Activated T-cell treated with anti-CD3 and anti-CD28 coated beads, Interleukin-2, amount 50 U/mL, for 4 hours (primary cell): ENCODE measurements at regions not wholly inside any gene's neighbourhood (a gene's known extent, or its start where the extent isn't known, plus 50 kb on each side); places are given as distances from the start of the nearest gene placed in this dataset.

Experiments used
- ATAC-seq, 2 donors: fragments of 200-7000 bp; cut with Tn5 transposase; one replicate each; pipeline ENCODE4 v1.10.0; 2021
- DNase-seq: peaks from one replicate; pipeline ENCODE4 v3.0.0-alpha.2; 2020
- H3K27me3 Mint-ChIP-seq: one replicate; pipeline ENCODE4 v1.8.0; 2021; ENCODE audit warnings: low read depth, mixed read lengths
- H3K36me3 Mint-ChIP-seq: one replicate; pipeline ENCODE4 v1.8.0; 2022; ENCODE audit warnings: mixed read lengths; ENCODE audit not compliant: insufficient read depth
- H3K4me1 Mint-ChIP-seq: one replicate; pipeline ENCODE4 v1.8.0; 2021; ENCODE audit warnings: low read depth, mixed read lengths
- H3K4me3 Mint-ChIP-seq: one replicate; pipeline ENCODE4 v1.8.0; 2021; ENCODE audit warnings: mild to moderate bottlenecking, moderate library complexity, mixed read lengths
- H3K9me3 Mint-ChIP-seq: one replicate; pipeline ENCODE4 v1.8.0; 2021; ENCODE audit warnings: mixed read lengths

- DNase-seq: no peak
- no peak overlapping the region for H3K4me3 Mint-ChIP-seq
Observed at GRCh38 chr2:12795851-12796250, 79.1 kb downstream of the TRIB2 start.

DNA sequence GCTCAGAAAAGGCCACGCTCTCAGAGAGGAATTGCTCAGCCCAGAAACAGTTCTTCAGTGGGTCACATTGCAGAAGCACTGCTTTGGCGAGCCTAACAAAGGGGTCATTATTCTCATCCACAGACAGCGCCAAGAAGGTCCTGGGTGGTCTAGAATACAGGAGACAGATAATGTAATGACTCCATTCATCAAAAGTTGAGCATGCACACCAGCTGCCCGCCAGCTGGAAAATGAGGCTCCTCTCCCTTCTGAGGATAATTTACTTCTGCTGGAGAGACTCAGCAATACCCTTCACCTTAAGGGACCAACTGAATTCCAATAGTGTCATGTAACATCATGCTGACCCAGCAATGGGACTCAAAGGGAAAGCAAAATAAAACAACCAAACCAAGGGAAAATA is 79.9 kb downstream of the TRIB2 start:
- no peaks in the 10 kb centered on the region for H3K27me3 Mint-ChIP-seq
- H3K36me3 Mint-ChIP-seq: peaks cover 3% of the 10 kb centered on the region

More at GRCh38 chr2:12795851-12796250, 79.1 kb downstream of the TRIB2 start:
- Mint-ChIP-seq H3K9me3 (peaks cover 9% of the 10 kb centered on the region), H3K27me3 (no peaks in the 10 kb centered on the region), H3K4me1 (peaks cover 6% of the 10 kb centered on the region), H3K36me3 (no peaks in the 10 kb centered on the region)
- ATAC-seq: no peak

DNA sequence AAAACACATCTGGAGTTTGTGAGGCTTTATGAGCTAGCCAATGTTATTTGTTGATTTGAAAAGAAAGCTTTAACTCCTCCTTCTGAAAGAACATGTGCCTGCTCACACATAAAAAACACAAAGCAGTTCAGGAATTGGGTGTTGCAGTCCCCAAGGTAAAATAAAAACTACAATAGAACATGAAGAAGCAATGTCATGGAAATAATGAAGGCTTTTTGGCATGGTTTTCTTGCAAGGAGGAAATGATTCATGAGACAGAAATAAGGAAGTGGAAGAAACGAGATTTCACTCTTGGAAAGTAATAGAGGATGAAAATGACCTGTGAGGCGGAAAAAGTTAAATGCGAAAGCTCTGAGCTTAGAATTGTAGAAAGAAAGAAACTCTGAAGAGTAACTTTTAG is 81.1 kb downstream of the TRIB2 start:
- peaks cover 6% of the 10 kb centered on the region for H3K4me1 Mint-ChIP-seq
- no peaks in the 10 kb centered on the region for H3K27me3 Mint-ChIP-seq
- no peak for ATAC-seq

More for the DNA sequence above, 79.9 kb downstream of the TRIB2 start:
- ATAC-seq (no peak), DNase-seq (no peak)
- Mint-ChIP-seq H3K9me3 (peaks cover 15% of the 10 kb centered on the region), H3K4me1 (peaks cover 6% of the 10 kb centered on the region), H3K4me3 (no peak overlapping the region)

DNA sequence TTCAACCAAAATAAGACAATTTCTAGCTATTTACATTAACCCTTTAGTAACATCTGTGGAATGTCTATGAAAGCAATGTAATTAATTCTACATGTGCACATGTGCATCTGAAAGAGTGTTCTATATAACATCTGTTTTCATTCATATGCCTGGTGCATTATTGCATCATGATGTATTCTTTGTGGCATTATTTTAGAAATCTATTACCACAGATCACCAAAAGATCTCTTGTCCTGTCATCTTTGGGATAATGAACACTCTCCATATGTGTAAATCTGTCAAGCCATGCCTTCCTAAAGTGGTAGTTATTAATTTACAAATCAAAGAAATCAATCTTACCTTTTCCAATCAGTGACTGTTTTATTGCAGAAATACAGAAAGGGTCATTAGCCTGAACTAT is 86.9 kb downstream of the TRIB2 start:
- ATAC-seq (no peak), DNase-seq (no peak)
- Mint-ChIP-seq H3K9me3 (peaks cover 26% of the 10 kb centered on the region), H3K4me1 (no peaks in the 10 kb centered on the region), H3K27me3 (peaks cover 9% of the 10 kb centered on the region), H3K4me3 (no peak overlapping the region), H3K36me3 (peaks cover 3% of the 10 kb centered on the region)

More for the DNA sequence above, 81.1 kb downstream of the TRIB2 start:
- H3K4me3 Mint-ChIP-seq: no peak overlapping the region
- peaks cover 3% of the 10 kb centered on the region for H3K36me3 Mint-ChIP-seq
- no peak for DNase-seq
- peaks cover 25% of the 10 kb centered on the region for H3K9me3 Mint-ChIP-seq

GRCh38 chr2:12804091-12804856 is 87.5 kb downstream of the TRIB2 start:
- H3K4me3 Mint-ChIP-seq: no peak overlapping the region
- ATAC-seq: no peak
- no peaks in the 10 kb centered on the region for H3K4me1 Mint-ChIP-seq
- H3K36me3 Mint-ChIP-seq: peaks cover 3% of the 10 kb centered on the region
- H3K9me3 Mint-ChIP-seq: peaks cover 26% of the 10 kb centered on the region
- H3K27me3 Mint-ChIP-seq: peaks cover 9% of the 10 kb centered on the region
- no peak for DNase-seq

GRCh38 chr2:12805033-12805432 is 88.3 kb downstream of the TRIB2 start:
- H3K4me3 Mint-ChIP-seq: no peak overlapping the region
- DNase-seq (no peak), ATAC-seq (no peak)
- no peaks in the 10 kb centered on the region for H3K4me1 Mint-ChIP-seq
- H3K36me3 Mint-ChIP-seq: peaks cover 3% of the 10 kb centered on the region
- H3K27me3 Mint-ChIP-seq: peaks cover 9% of the 10 kb centered on the region
- H3K9me3 Mint-ChIP-seq: peaks cover 26% of the 10 kb centered on the region

DNA sequence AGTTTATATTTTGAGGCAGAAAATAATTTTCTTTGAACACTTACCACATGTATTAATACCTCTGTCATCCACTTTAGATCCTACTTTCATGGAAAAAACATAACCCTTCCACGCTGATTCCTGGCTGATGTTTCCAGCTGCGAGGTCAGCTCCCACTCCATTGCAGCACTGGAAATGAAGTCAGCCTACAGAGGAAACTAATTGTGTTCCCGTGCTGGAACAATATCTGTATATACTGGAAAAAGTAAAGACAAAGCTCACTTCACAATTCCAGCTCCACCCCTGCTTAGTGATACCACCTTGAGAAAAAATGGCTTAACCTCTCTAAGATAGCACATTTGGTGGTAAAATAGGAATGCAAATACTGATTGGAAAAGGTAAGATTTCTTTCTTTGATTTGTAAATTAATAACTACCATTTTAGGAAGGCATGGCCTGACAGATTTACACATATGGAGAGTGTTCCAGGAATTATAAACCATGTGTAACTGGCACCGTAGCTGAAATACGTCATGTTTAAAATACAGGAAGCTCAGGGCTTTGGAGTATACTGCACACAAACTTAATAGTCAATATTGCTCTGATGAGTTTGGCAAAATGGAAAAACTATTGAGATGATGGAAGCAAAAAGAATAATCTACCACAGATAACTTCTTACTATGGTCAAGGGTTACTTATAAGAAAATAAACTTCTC is 90.0 kb downstream of the TRIB2 start:
- no peak for ATAC-seq
- Mint-ChIP-seq H3K9me3 (peaks cover 11% of the 10 kb centered on the region), H3K27me3 (peaks cover 9% of the 10 kb centered on the region), H3K4me1 (no peaks in the 10 kb centered on the region), H3K4me3 (no peak overlapping the region), H3K36me3 (no peaks in the 10 kb centered on the region)
- DNase-seq: no peak

DNA sequence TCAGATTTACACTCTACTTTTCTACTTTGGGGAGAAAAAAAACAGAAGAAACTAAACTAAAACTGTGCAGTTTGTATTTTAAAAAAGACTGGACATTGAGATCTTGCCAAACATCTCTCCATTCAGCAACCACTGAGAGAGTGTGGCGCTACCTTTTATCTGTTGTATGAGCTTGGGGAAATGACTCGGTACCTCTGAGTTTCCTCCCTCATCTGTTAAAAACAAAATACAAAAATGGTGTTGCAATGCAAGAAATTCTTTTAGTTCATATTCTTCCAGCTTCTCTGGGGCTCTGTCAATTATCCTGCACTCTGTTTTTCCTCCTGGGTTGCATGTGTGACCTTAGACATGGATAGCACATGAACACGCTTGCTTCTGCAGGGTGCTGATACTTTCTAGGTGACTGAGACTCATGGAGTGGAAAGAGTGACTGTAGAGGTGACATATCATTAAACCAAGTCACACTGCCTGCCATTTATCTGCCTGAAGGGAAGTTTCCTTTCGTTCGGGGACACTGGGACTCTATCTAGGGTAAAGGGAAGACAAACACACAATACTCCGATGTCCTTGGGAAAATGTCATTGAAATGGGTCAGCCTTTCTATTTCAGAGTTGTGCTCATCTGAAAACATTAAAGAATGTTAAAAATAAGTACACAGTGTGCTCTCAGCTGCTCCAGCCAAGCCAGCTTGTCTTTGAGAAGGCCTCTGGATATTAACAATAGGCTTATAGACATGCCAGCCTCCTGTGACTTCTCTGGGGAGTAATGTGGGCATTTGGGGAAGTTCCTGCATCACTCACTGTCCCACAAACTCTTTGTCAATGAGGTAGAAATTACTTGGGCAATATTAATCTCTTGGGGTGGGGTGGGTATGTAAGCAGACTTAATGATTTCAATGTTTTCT is 91.4 kb downstream of the TRIB2 start:
- H3K36me3 Mint-ChIP-seq: no peaks in the 10 kb centered on the region
- no peaks in the 10 kb centered on the region for H3K9me3 Mint-ChIP-seq
- no peak for ATAC-seq
- no peak overlapping the region for H3K4me3 Mint-ChIP-seq
- H3K4me1 Mint-ChIP-seq: no peaks in the 10 kb centered on the region
- DNase-seq: no peak
- H3K27me3 Mint-ChIP-seq: peaks cover 9% of the 10 kb centered on the region

DNA sequence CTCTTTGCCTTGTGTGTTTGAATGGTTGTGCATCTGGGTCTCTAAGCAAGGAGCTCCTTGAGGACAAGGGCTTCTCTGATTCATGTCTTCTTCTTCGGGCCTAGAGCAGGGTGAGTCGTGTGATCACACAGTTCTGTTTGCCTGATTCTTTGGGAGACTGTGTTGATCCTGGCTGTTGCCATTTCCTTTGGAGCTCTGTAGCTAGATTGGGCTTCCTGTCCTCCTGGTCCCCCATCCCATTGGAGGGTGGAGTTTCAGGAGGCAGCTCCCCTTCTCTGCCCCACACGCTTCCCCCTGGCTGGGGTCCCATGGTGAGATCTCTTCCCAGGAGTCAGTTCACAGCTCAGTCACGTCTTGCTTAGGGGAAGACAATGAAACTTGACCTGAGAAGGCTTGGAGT is 92.8 kb downstream of the TRIB2 start:
- Mint-ChIP-seq H3K9me3 (no peaks in the 10 kb centered on the region), H3K27me3 (peaks cover 9% of the 10 kb centered on the region), H3K4me3 (no peak overlapping the region), H3K36me3 (no peaks in the 10 kb centered on the region), H3K4me1 (no peaks in the 10 kb centered on the region)
- ATAC-seq (no peak), DNase-seq (no peak)

DNA sequence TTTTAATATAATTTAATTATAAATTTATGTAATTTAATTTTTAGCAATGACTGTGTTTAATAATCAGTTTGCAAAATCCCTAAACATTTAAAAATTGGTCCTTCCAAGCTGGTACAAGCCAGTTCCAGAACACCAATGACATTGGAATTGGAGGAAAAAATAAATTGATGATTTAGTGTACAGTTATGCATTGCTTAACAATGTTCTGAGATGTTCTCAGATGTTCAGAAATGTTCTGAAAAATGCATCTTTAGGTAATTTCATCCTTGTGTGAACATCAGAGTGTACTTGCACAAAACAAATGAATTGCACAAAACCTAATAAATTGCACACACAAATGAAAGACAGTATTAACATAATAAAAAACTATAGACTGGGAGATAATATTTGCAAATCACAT is 95.2 kb downstream of the TRIB2 start:
- Mint-ChIP-seq H3K4me3 (no peak overlapping the region), H3K9me3 (no peaks in the 10 kb centered on the region), H3K27me3 (no peaks in the 10 kb centered on the region), H3K4me1 (peaks cover 15% of the 10 kb centered on the region), H3K36me3 (no peaks in the 10 kb centered on the region)
- ATAC-seq: no peak
- DNase-seq: no peak

DNA sequence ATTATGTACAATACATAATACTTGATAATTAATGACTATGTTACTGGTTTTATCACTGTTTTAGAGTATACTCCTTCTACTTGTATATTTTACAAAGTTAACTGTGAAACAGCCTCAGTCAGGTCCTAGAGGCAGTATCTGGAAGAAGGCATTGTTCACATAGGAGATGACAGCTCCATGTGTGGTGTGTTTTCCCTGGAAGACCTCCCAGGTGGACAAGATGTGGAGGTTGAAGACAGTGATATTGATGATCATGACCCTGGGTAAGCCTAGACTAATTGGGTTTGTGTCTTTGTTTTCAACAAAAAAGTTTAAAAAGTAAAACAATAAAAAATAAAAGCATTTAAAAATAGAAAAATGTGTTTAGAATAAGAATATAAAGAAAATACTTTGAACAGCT is 96.4 kb downstream of the TRIB2 start:
- Mint-ChIP-seq H3K4me1 (peaks cover 26% of the 10 kb centered on the region), H3K36me3 (no peaks in the 10 kb centered on the region)

DNA sequence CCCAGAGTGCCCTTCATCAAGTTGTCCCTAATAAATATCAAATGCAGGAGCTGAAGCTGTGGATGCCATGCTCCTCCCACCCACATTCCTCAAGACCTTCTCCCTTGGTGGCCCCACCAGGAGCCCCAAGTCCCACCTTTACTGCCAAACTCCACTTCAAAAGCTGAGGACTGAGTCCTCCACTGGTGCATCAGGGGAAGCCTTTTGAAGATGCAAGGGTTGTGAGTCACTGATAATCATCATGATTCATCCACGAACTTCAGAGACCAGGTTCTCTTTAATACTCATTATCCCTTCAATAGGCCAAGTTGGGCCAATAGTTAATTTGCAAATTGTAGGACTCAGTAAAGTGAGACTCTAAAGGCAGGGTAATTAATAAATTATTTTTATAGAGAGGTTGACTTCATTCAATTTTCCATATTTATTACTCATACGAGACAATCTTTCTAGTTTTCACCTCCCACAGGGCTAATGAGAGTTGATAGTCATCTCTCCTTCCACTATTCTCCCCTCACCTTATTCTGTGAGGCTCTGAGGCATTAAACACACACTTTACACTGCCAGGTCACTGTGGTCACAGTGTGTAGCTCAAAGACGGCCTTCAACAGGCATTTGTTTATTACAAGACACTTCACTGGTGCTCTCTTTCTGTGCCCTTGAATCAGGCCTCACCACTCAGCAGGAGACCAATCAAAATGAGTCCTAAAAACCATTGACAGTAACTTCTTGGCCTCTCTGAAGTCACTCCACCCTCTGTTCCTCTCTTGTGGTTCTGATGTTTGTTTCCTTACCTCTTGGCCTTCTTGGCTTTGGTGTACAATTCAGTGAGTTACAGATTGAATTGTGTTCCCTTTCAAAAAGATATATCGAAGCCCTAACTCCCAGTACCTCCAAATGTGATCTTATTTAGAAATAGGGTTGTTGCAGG is 99.9 kb downstream of the TRIB2 start:
- Mint-ChIP-seq H3K36me3 (no peaks in the 10 kb centered on the region), H3K4me1 (peaks cover 43% of the 10 kb centered on the region), H3K4me3 (no peak overlapping the region), H3K27me3 (peaks cover 3% of the 10 kb centered on the region), H3K9me3 (no peaks in the 10 kb centered on the region)
- ATAC-seq (peak; percentile 60 to 84), DNase-seq (no peak)

More for the DNA sequence above, 96.4 kb downstream of the TRIB2 start:
- Mint-ChIP-seq H3K9me3 (no peaks in the 10 kb centered on the region), H3K4me3 (no peak overlapping the region), H3K27me3 (no peaks in the 10 kb centered on the region)
- DNase-seq (no peak), ATAC-seq (no peak)

DNA sequence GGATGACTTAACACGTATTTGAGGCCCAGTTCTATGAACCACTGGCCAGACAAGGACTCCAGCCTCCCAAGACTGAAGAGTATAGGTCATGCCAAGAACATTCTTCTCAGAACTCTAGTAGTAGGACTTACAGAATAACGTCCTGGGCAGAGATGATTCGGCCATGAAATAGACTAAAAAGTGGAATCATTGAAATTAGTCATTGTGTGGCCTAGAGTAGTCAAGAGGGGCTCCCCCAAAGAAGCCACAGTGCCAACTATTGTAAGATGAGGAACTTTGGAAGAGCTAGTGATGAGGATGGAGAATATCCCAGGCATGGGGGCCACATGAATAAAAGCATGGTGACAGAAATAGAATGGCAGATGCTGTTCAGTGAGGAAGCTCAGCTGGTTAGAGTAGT is 101.1 kb downstream of the TRIB2 start:
- DNase-seq (no peak), ATAC-seq (peak in 1 of 2 donors; percentile 52)
- peaks cover 3% of the 10 kb centered on the region for H3K27me3 Mint-ChIP-seq
- no peaks in the 10 kb centered on the region for H3K9me3 Mint-ChIP-seq
- H3K36me3 Mint-ChIP-seq: no peaks in the 10 kb centered on the region
- peaks cover 43% of the 10 kb centered on the region for H3K4me1 Mint-ChIP-seq
- no peak overlapping the region for H3K4me3 Mint-ChIP-seq
